HG03135 (cell line): ENCODE measurements at regions not wholly inside any gene's neighbourhood (a gene's known extent, or its start where the extent isn't known, plus 50 kb on each side); places are given as distances from the start of the nearest gene placed in this dataset.

Experiments used
- ATAC-seq: cut with Tn5 transposase; IDR thresholded peaks from one replicate; pipeline ENCODE4 v1.9.1; 2021; ENCODE audit warnings: mild to moderate bottlenecking, moderate library complexity; ENCODE audit not compliant: unreplicated experiment

GRCh38 chr15:39456159-39456558, 124.7 kb upstream of the THBS1 start:
- no peak for ATAC-seq

- ATAC-seq, result no peak
Observed at GRCh38 chr15:39456582-39457330, 124.1 kb upstream of the THBS1 start.

DNA sequence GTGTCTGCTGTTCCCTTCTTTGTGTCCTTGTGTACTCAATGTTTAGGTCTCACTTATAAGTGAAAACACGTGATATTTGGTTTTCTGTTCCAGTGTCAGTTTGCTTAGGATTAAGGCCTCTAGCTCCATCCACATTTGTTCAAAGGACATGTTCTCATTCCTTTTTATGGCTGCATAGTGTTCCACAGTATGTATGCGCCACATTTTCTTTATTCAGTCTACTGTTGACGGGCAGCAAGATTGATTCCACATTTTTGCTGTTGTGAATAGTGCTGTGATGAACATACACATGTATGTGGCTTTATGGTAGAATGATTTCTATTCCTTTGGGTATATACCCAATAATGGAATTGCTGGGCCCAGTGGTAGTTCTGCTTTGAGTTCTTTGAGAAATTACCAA, 122.7 kb upstream of the THBS1 start:
- no peak for ATAC-seq

GRCh38 chr15:39459548-39459947, 121.3 kb upstream of the THBS1 start:
- ATAC-seq, result no peak

DNA sequence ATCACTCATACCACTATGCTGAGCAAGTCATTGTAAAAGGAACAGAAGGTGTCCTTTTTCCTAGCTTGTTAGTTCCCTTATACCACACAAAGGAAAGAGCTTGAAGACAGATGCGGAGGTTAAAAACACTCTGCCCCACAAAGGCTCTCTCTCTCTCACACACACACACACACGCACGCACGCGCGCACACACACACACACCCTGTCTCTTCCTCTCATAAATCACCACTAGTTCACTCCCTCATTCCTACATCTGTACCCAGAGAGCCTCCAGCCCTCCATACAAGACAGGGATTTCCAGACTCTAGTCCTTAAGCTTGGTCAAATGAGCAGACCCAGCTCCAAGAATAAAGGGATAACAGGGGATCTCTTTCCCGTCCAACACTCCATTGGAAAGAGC, 120.1 kb upstream of the THBS1 start:
- no peak for ATAC-seq

DNA sequence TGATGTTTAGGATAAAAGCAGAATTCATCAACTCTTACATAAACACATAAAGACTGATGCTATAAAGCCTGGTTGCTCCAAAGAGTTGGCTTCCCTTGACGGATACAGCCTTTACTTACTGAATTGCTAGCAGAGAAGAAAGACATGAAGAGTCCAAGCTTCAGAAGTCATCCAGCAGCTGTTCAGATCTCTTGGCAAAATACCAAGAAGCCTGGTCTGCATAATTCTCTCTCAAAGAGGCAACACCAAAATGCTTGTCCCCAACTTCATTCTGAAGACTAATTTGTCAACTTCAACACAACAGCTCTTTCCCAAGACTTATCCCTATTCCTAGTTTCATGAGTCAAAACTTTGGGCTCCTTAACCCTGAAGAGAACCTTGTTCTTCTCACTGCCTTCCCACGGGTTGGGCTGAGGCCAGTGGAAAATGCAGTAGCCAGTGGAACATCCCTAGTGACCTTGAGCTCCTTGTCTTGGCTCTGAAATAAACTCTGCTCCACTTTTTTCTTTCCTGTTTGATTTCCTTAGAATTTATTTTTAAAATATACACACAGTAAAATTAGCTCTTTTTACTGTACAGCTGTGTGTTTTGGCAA, 119.2 kb upstream of the THBS1 start:
- no peak for ATAC-seq

GRCh38 chr15:39462691-39463090, 118.2 kb upstream of the THBS1 start:
- ATAC-seq, result no peak

DNA sequence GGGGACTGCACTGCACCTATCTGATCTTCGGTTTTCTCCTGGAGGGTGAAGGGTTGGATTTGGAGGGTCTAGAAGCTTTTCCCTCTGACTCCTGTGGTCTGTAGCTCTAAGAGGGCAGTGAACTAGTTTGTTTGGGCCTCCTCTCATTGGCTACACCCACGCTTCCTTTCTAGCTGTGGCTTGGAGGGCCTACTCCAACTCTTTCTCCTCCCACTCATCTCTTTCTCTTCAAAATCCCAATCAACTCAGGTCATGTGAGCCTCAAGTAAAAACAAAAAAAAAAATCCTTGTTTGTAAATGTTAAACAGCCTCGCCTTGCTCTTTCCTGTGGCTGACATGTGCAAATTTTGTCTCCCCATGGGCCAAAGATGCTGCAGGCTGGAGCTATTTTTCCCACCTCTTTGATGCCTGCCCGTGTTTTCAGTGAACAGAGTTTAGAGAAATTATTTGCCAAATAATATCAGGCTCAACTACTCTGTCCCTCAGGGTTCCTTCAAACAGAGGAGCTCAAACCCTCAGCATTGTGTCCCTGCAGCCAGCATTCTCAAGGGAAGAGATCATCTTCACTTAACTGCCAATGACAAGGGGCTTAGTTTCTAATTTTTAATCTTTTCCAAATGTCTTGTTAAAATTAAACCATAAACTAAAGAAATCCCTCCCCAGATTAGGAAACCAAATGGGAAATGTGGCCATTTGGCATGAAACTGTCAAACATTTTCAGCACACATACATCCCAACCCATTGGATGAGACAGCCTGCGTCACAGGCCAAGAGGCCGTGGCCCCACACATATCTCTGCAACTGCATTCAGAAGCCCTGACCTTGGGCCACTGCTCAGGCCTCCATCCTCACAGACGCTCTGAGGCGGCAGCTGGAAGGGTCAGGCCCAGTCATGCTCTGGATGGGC, 114.8 kb upstream of the THBS1 start:
- ATAC-seq, result no peak

GRCh38 chr15:39466750-39467105, 114.2 kb upstream of the THBS1 start:
- no peak for ATAC-seq

GRCh38 chr15:39468331-39468730, 112.5 kb upstream of the THBS1 start:
- ATAC-seq, result no peak

DNA sequence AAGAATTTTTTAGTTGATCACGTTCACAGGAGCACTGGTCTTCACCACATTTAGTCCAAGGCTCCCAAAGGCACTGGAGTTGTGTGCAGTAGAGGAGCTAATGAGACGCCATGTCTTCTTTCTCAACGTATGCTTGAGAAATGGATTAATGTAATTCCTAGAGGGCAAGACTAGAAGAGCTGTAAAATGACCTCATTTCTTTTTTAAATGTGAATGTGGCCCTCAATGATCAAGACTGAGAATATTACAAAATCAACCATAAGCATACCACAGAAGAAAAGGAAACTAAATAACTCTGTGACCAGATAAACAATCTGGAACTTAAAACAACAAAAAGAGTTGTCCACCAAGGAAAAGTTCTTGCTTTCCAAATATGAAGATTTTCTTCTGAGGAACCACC, 112.1 kb upstream of the THBS1 start:
- no peak for ATAC-seq

- ATAC-seq, result no peak
Observed at GRCh38 chr15:39471785-39472574, 108.9 kb upstream of the THBS1 start.

- no peak for ATAC-seq
Observed at GRCh38 chr15:39472621-39473297, 108.1 kb upstream of the THBS1 start.

- no peak for ATAC-seq
Observed at GRCh38 chr15:39473298-39473947, 107.5 kb upstream of the THBS1 start.

- no peak for ATAC-seq
Observed at GRCh38 chr15:39474657-39475056, 106.2 kb upstream of the THBS1 start.

DNA sequence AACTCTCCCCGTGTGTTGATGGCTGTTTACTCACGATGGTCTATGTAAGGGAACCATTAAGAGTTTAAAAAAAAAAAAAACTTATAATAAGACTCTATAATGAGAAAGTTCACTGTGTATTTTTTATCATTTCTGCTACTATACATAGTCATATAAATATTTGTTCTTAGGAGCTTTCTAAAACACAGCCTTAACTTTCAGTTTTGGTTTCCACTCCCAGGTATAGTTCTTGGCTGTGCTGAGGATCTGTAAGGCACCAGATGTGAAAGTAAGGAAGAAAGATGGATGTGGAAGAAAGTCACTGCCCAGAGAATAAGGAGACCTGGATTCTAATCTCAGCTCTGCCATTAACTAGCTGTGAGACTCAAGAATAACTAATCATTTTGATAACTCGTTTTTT, 101.9 kb upstream of the THBS1 start:
- no peak for ATAC-seq

- ATAC-seq, result no peak
Observed at GRCh38 chr15:39479911-39480310, 101.0 kb upstream of the THBS1 start.

GRCh38 chr15:39482459-39482858, 98.4 kb upstream of the THBS1 start:
- no peak for ATAC-seq

GRCh38 chr15:39486621-39487457, 94.0 kb upstream of the THBS1 start:
- ATAC-seq, result no peak
